H9 (cell line): ENCODE measurements at regions not wholly inside any gene's neighbourhood (a gene's known extent, or its start where the extent isn't known, plus 50 kb on each side); places are given as distances from the start of the nearest gene placed in this dataset.

Experiments used
- DNase-seq: peaks from one replicate; pipeline ENCODE4 v3.0.0-alpha.2; 2017
- H2AFZ ChIP-seq: one replicate; pipeline ENCODE4 v1.6.1; 2013; ENCODE audit warnings: mild to moderate bottlenecking, low read length, control low read depth, moderate library complexity
- H2AK5ac ChIP-seq: 2 replicates; pipeline ENCODE4 v1.6.1; 2013; ENCODE audit warnings: low read length, control low read depth, mixed read lengths; ENCODE audit not compliant: insufficient read length
- H2BK120ac ChIP-seq: one replicate; pipeline ENCODE4 v1.6.1; 2013; ENCODE audit warnings: low read depth, mild to moderate bottlenecking, low read length, control low read depth, inconsistent platforms; ENCODE audit not compliant: poor library complexity, severe bottlenecking
- H2BK12ac ChIP-seq: 2 replicates; pipeline ENCODE4 v1.6.1; 2013; ENCODE audit warnings: low read length, control low read depth, mixed read lengths, low read depth; ENCODE audit not compliant: insufficient read length
- H2BK15ac ChIP-seq: 2 replicates; pipeline ENCODE4 v1.6.1; 2013; ENCODE audit warnings: low read depth, low read length, control low read depth
- H2BK20ac ChIP-seq: one replicate; pipeline ENCODE4 v1.6.1; 2013; ENCODE audit warnings: low read depth, mild to moderate bottlenecking, low read length, control low read depth, inconsistent platforms; ENCODE audit not compliant: poor library complexity, severe bottlenecking
- H2BK5ac ChIP-seq: 2 replicates; pipeline ENCODE4 v1.6.1; 2013; ENCODE audit warnings: low read length, control low read depth, mixed read lengths; ENCODE audit not compliant: insufficient read length
- H3K14ac ChIP-seq: 2 replicates; pipeline ENCODE4 v1.6.1; 2013; ENCODE audit warnings: low read length, control low read depth; ENCODE audit not compliant: insufficient read depth
- H3K18ac ChIP-seq: 2 replicates; pipeline ENCODE4 v1.6.1; 2013; ENCODE audit warnings: low read depth, mild to moderate bottlenecking, mixed read lengths, low read length, control low read depth; ENCODE audit not compliant: insufficient read length
- H3K23ac ChIP-seq: 2 replicates; pipeline ENCODE4 v1.6.1; 2013; ENCODE audit warnings: low read length, control low read depth, mixed read lengths, low read depth; ENCODE audit not compliant: insufficient read length
- H3K23me2 ChIP-seq: 2 replicates; pipeline ENCODE4 v1.6.1; 2013; ENCODE audit warnings: low read depth, mild to moderate bottlenecking, mixed read lengths, low read length, control low read depth; ENCODE audit not compliant: insufficient read length, poor library complexity, severe bottlenecking
- H3K27ac ChIP-seq: 2 replicates; pipeline ENCODE4 v1.5.1; 2013; ENCODE audit warnings: low read length, control low read depth, mixed read lengths, low read depth; ENCODE audit not compliant: insufficient read length
- H3K27me3 ChIP-seq: 2 replicates; pipeline ENCODE4 v1.6.1; 2013; ENCODE audit warnings: low read length, control low read depth, inconsistent platforms; ENCODE audit not compliant: insufficient read depth
- H3K4ac ChIP-seq: 2 replicates; pipeline ENCODE4 v1.6.1; 2013; ENCODE audit warnings: low read depth, mild to moderate bottlenecking, control low read depth, inconsistent platforms, low read length, moderate library complexity
- H3K4me1 ChIP-seq: 2 replicates; pipeline ENCODE4 v1.6.1; 2013; ENCODE audit warnings: low read length, control low read depth, inconsistent platforms; ENCODE audit not compliant: insufficient read depth
- H3K4me2 ChIP-seq: 2 replicates; pipeline ENCODE4 v1.6.1; 2013; ENCODE audit warnings: low read length, control low read depth, mixed read lengths; ENCODE audit not compliant: insufficient read length, insufficient read depth
- H3K56ac ChIP-seq: 2 replicates; pipeline ENCODE4 v1.6.1; 2013; ENCODE audit warnings: low read depth, mild to moderate bottlenecking, mixed read lengths, low read length, control low read depth; ENCODE audit not compliant: insufficient read length
- H3K79me1 ChIP-seq: 2 replicates; pipeline ENCODE4 v1.6.1; 2013; ENCODE audit warnings: low read depth, mild to moderate bottlenecking, moderate library complexity, low read length, control low read depth, inconsistent platforms; ENCODE audit not compliant: insufficient read depth, poor library complexity, severe bottlenecking
- H3K79me2 ChIP-seq: 2 replicates; pipeline ENCODE4 v1.6.1; 2013; ENCODE audit warnings: low read length, control low read depth, inconsistent platforms; ENCODE audit not compliant: insufficient read depth
- H3K9ac ChIP-seq: 2 replicates; pipeline ENCODE4 v1.6.1; 2013; ENCODE audit warnings: low read length, control low read depth, mixed read lengths; ENCODE audit not compliant: insufficient read length; ENCODE audit errors: extremely low read depth
- H3K9me3 ChIP-seq: one replicate; pipeline ENCODE4 v1.6.1; 2013; ENCODE audit warnings: low read depth, low read length, inconsistent platforms; ENCODE audit not compliant: control insufficient read depth
- H3T11ph ChIP-seq: one replicate; pipeline ENCODE4 v1.6.1; 2013; ENCODE audit warnings: mild to moderate bottlenecking, low read length, control low read depth, inconsistent platforms
- H4K20me1 ChIP-seq: one replicate; pipeline ENCODE4 v1.6.1; 2013; ENCODE audit not compliant: control insufficient read depth, insufficient read length, insufficient read depth
- H4K5ac ChIP-seq: 2 replicates; pipeline ENCODE4 v1.6.1; 2013; ENCODE audit warnings: low read depth, mild to moderate bottlenecking, mixed read lengths, low read length, control low read depth; ENCODE audit not compliant: insufficient read length
- H4K8ac ChIP-seq: replicated peaks from 2 replicates; pipeline ENCODE4 v1.6.1; 2013; ENCODE audit warnings: low read length, control low read depth, mixed read lengths, low read depth; ENCODE audit not compliant: insufficient read length
- H4K91ac ChIP-seq: 2 replicates; pipeline ENCODE4 v1.6.1; 2013; ENCODE audit warnings: low read depth, mild to moderate bottlenecking, moderate library complexity, mixed read lengths, low read length, control low read depth; ENCODE audit not compliant: insufficient read length
- H3K27ac Mint-ChIP-seq, 3 experiments: 2 replicates in 2 of 3; 3 replicates in 1 of 3; pipeline ENCODE4 v1.8.0; 2020 to 2021; ENCODE audit warnings: mixed read lengths in 3 of 3, mild to moderate bottlenecking in 1 of 3, moderate library complexity in 1 of 3
- H3K27me3 Mint-ChIP-seq: 2 replicates; pipeline ENCODE4 v1.8.0; 2021; ENCODE audit warnings: low read depth, mild to moderate bottlenecking, moderate library complexity, mixed read lengths
- H3K36me3 Mint-ChIP-seq, 3 experiments: 2 replicates in 2 of 3; 3 replicates in 1 of 3; pipeline ENCODE4 v1.8.0; 2020 to 2021; ENCODE audit warnings: low read depth in 3 of 3, mixed read lengths in 3 of 3; ENCODE audit not compliant: insufficient read depth in 1 of 3
- H3K4me1 Mint-ChIP-seq, 2 experiments: 2 replicates each; pipeline ENCODE4 v1.8.0; 2020; ENCODE audit warnings: mixed read lengths in 2 of 2
- H3K4me3 Mint-ChIP-seq, 2 experiments: 2 replicates in 1 of 2; 3 replicates in 1 of 2; pipeline ENCODE4 v1.8.0; 2020 to 2021; ENCODE audit warnings: mild to moderate bottlenecking in 2 of 2, mixed read lengths in 2 of 2, moderate library complexity in 1 of 2
- H3K9me3 Mint-ChIP-seq, 2 experiments: 2 replicates in 1 of 2; 3 replicates in 1 of 2; pipeline ENCODE4 v1.8.0; 2020; ENCODE audit warnings: mild to moderate bottlenecking in 2 of 2, mixed read lengths in 2 of 2, moderate library complexity in 1 of 2
- WGBS: extraction: QIAGEN DNeasy Blood & Tissue Kit; methylation state at CpG from one replicate; pipeline ENCODE4 v1.1.7; 2013; ENCODE audit warnings: missing lambda C conversion rate, low lambda C conversion rate, mixed read lengths; ENCODE audit not compliant: insufficient read length; ENCODE audit errors: extremely low coverage; 5-methylcytosine and 5-hydroxymethylcytosine counted together
- TF ChIP-seq, protein P1 (sequence below): fragments of 200-600 bp; sonication (generic); conservative IDR thresholded peaks from 3 replicates; pipeline ENCODE4 v1.8.0; 2021; ENCODE audit warnings: antibody characterized with exemption, mild to moderate bottlenecking

GRCh38 chr12:94791933-94792332, 141.6 kb upstream of the TMCC3 start:
- Histone ChIP-seq H3K14ac (no peak overlapping the region), H3K27me3 (no peaks in the 10 kb centered on the region), H4K91ac (no peak overlapping the region), H2BK20ac (no peak overlapping the region), H3K56ac (no peak overlapping the region), H4K5ac (no peak overlapping the region), H2BK12ac (no peak overlapping the region), H3K79me2 (no peaks in the 10 kb centered on the region), H3K4me2 (no peak overlapping the region), H3T11ph (no peak overlapping the region), H2AFZ (no peak overlapping the region), H2BK5ac (no peak overlapping the region), H3K27ac (no peak overlapping the region), H3K23ac (no peak overlapping the region), H3K4me1 (peaks cover 3% of the 10 kb centered on the region; the same call in 1 of the 2 replicates), H3K4ac (no peak overlapping the region), H2BK120ac (no peak overlapping the region), H3K9ac (no peak overlapping the region), H3K18ac (no peak overlapping the region), H3K79me1 (no peaks in the 10 kb centered on the region), H4K20me1 (no peaks in the 10 kb centered on the region), H3K23me2 (no peaks in the 10 kb centered on the region), H2AK5ac (no peak overlapping the region), H2BK15ac (no peak overlapping the region), H4K8ac (no peak overlapping the region), H3K9me3 (no peaks in the 10 kb centered on the region)
- no CpG with 5 or more reads among the region's 16 CpGs for WGBS
- Mint-ChIP-seq H3K27me3 (no peaks in the 10 kb centered on the region; the same call in none of the 2 replicates), H3K4me3 (no peak overlapping the region), H3K27ac (no peak overlapping the region), H3K36me3 (no peaks in the 10 kb centered on the region), H3K4me1 (peaks cover 8 to 16% of the 10 kb centered on the region in 2 experiments), H3K9me3 (no peaks in the 10 kb centered on the region)
- TF ChIP-seq, protein P1, sequence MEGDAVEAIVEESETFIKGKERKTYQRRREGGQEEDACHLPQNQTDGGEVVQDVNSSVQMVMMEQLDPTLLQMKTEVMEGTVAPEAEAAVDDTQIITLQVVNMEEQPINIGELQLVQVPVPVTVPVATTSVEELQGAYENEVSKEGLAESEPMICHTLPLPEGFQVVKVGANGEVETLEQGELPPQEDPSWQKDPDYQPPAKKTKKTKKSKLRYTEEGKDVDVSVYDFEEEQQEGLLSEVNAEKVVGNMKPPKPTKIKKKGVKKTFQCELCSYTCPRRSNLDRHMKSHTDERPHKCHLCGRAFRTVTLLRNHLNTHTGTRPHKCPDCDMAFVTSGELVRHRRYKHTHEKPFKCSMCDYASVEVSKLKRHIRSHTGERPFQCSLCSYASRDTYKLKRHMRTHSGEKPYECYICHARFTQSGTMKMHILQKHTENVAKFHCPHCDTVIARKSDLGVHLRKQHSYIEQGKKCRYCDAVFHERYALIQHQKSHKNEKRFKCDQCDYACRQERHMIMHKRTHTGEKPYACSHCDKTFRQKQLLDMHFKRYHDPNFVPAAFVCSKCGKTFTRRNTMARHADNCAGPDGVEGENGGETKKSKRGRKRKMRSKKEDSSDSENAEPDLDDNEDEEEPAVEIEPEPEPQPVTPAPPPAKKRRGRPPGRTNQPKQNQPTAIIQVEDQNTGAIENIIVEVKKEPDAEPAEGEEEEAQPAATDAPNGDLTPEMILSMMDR: no peak
- no peak for DNase-seq
